ENCODE measurements at regions not wholly inside any gene's neighbourhood (a gene's known extent, or its start where the extent isn't known, plus 50 kb on each side); places are given as distances from the start of the nearest gene placed in this dataset.

GRCh38 chr7:33697616-33698015 lies 207.7 kb upstream of the BMPER start:
- H3K4me3 ChIP-seq (ENCODE audit: low read depth in 1 of 3, low read length in 3 of 3) = peak overlapping the region in 1 of 3 donors; percentile 17
- WGBS, 3 donors = 7 to 54% (median 36%) methylated on average over 3 of the region's 3 CpGs
- H3K36me3 ChIP-seq (ENCODE audit: control insufficient read depth in 3 of 3, insufficient read depth in 2 of 3, low read depth in 1 of 3, low read length in 3 of 3) = no peaks in the 10 kb centered on the region
- H3K4me1 ChIP-seq (ENCODE audit: control insufficient read depth in 3 of 3, insufficient read depth in 2 of 3, low read depth in 1 of 3, low read length in 2 of 3) = peaks cover 0 to 35% (median 9%) of the 10 kb centered on the region in 3 donors
- DNase-seq (peak; percentile 50 to 68), FAIRE-seq (no peak)
- H3K27me3 ChIP-seq (ENCODE audit: control insufficient read depth in 3 of 3, insufficient read depth in 3 of 3, low read length in 3 of 3) = no peaks in the 10 kb centered on the region
- peaks cover 0 to 22% of the 10 kb centered on the region in 2 donors for H3K9me3 ChIP-seq (ENCODE audit: control insufficient read depth in 2 of 2, insufficient read depth in 1 of 2, low read depth in 1 of 2, low read length in 1 of 2)
- peak overlapping the region; percentile 58 to 88 (median 73) for H3K27ac ChIP-seq (ENCODE audit: low read depth in 1 of 3, low read length in 2 of 3)

- FAIRE-seq (no peak), DNase-seq (peak; percentile 66 to 70)
- Histone ChIP-seq H3K4me3 (ENCODE audit: low read depth in 1 of 3, low read length in 3 of 3) (no peak overlapping the region), H3K27ac (ENCODE audit: low read depth in 1 of 3, low read length in 2 of 3) (peak overlapping the region; percentile 68 to 88 (median 73)), H3K4me1 (ENCODE audit: control insufficient read depth in 3 of 3, insufficient read depth in 2 of 3, low read depth in 1 of 3, low read length in 2 of 3) (peaks cover 0 to 35% (median 9%) of the 10 kb centered on the region in 3 donors), H3K36me3 (ENCODE audit: control insufficient read depth in 3 of 3, insufficient read depth in 2 of 3, low read depth in 1 of 3, low read length in 3 of 3) (no peaks in the 10 kb centered on the region), H3K27me3 (ENCODE audit: control insufficient read depth in 3 of 3, insufficient read depth in 3 of 3, low read length in 3 of 3) (no peaks in the 10 kb centered on the region), H3K9me3 (ENCODE audit: control insufficient read depth in 2 of 2, insufficient read depth in 1 of 2, low read depth in 1 of 2, low read length in 1 of 2) (peaks cover 0 to 22% of the 10 kb centered on the region in 2 donors)
- 16 to 66% (median 44%) methylated on average over 7 of the region's 7 CpGs for WGBS, 3 donors
Measured at GRCh38 chr7:33698041-33698440, 207.3 kb upstream of the BMPER start.

GRCh38 chr7:33698692-33699128 lies 206.6 kb upstream of the BMPER start:
- Histone ChIP-seq H3K27ac (ENCODE audit: low read depth in 1 of 3, low read length in 2 of 3) (peak overlapping the region; percentile 68 to 88 (median 73)), H3K36me3 (ENCODE audit: control insufficient read depth in 3 of 3, insufficient read depth in 2 of 3, low read depth in 1 of 3, low read length in 3 of 3) (no peaks in the 10 kb centered on the region), H3K9me3 (ENCODE audit: control insufficient read depth in 2 of 2, insufficient read depth in 1 of 2, low read depth in 1 of 2, low read length in 1 of 2) (peaks cover 0 to 22% of the 10 kb centered on the region in 2 donors), H3K4me3 (ENCODE audit: low read depth in 1 of 3, low read length in 3 of 3) (no peak overlapping the region), H3K27me3 (ENCODE audit: control insufficient read depth in 3 of 3, insufficient read depth in 3 of 3, low read length in 3 of 3) (no peaks in the 10 kb centered on the region), H3K4me1 (ENCODE audit: control insufficient read depth in 3 of 3, insufficient read depth in 2 of 3, low read depth in 1 of 3, low read length in 2 of 3) (peaks cover 0 to 35% (median 9%) of the 10 kb centered on the region in 3 donors)
- DNase-seq (peak; percentile 60 to 82), FAIRE-seq (no peak)
- 15 to 57% (median 27%) methylated on average over 6 of the region's 6 CpGs for WGBS, 3 donors

GRCh38 chr7:33700001-33700899 lies 205.1 kb upstream of the BMPER start:
- Histone ChIP-seq H3K27ac (ENCODE audit: low read depth in 1 of 3, low read length in 2 of 3) (peak overlapping the region; percentile 19 to 88 (median 43)), H3K27me3 (ENCODE audit: control insufficient read depth in 3 of 3, insufficient read depth in 3 of 3, low read length in 3 of 3) (no peaks in the 10 kb centered on the region), H3K36me3 (ENCODE audit: control insufficient read depth in 3 of 3, insufficient read depth in 2 of 3, low read depth in 1 of 3, low read length in 3 of 3) (no peaks in the 10 kb centered on the region), H3K9me3 (ENCODE audit: control insufficient read depth in 2 of 2, insufficient read depth in 1 of 2, low read depth in 1 of 2, low read length in 1 of 2) (peaks cover 0 to 22% of the 10 kb centered on the region in 2 donors), H3K4me3 (ENCODE audit: low read depth in 1 of 3, low read length in 3 of 3) (no peak overlapping the region), H3K4me1 (ENCODE audit: control insufficient read depth in 3 of 3, insufficient read depth in 2 of 3, low read depth in 1 of 3, low read length in 2 of 3) (peaks cover 0 to 35% (median 9%) of the 10 kb centered on the region in 3 donors)
- DNase-seq (peak; percentile 79 to 82), FAIRE-seq (no peak)
- 36 to 64% (median 54%) methylated on average over 11 of the region's 11 CpGs for WGBS, 3 donors

- no peaks in the 10 kb centered on the region for H3K36me3 ChIP-seq (ENCODE audit: control insufficient read depth in 3 of 3, insufficient read depth in 2 of 3, low read depth in 1 of 3, low read length in 3 of 3)
- H3K27ac ChIP-seq (ENCODE audit: low read depth in 1 of 3, low read length in 2 of 3) = peak overlapping the region in 1 of 3 donors; percentile 88
- peaks cover 0 to 22% of the 10 kb centered on the region in 2 donors for H3K9me3 ChIP-seq (ENCODE audit: control insufficient read depth in 2 of 2, insufficient read depth in 1 of 2, low read depth in 1 of 2, low read length in 1 of 2)
- 77 to 92% (median 89%) methylated on average over 7 of the region's 7 CpGs for WGBS, 3 donors
- peaks cover 0 to 41% (median 9%) of the 10 kb centered on the region in 3 donors for H3K4me1 ChIP-seq (ENCODE audit: control insufficient read depth in 3 of 3, insufficient read depth in 2 of 3, low read depth in 1 of 3, low read length in 2 of 3)
- FAIRE-seq (no peak), DNase-seq (no peak)
- no peak overlapping the region for H3K4me3 ChIP-seq (ENCODE audit: low read depth in 1 of 3, low read length in 3 of 3)
- H3K27me3 ChIP-seq (ENCODE audit: control insufficient read depth in 3 of 3, insufficient read depth in 3 of 3, low read length in 3 of 3) = no peaks in the 10 kb centered on the region
Measured at GRCh38 chr7:33701189-33701740, 204.1 kb upstream of the BMPER start.

- Histone ChIP-seq H3K9me3 (ENCODE audit: control insufficient read depth in 2 of 2, insufficient read depth in 1 of 2, low read depth in 1 of 2, low read length in 1 of 2) (peaks cover 0 to 22% of the 10 kb centered on the region in 2 donors), H3K36me3 (ENCODE audit: control insufficient read depth in 3 of 3, insufficient read depth in 2 of 3, low read depth in 1 of 3, low read length in 3 of 3) (no peaks in the 10 kb centered on the region), H3K4me3 (ENCODE audit: low read depth in 1 of 3, low read length in 3 of 3) (no peak overlapping the region), H3K27me3 (ENCODE audit: control insufficient read depth in 3 of 3, insufficient read depth in 3 of 3, low read length in 3 of 3) (no peaks in the 10 kb centered on the region), H3K27ac (ENCODE audit: low read depth in 1 of 3, low read length in 2 of 3) (no peak overlapping the region), H3K4me1 (ENCODE audit: control insufficient read depth in 3 of 3, insufficient read depth in 2 of 3, low read depth in 1 of 3, low read length in 2 of 3) (peaks cover 0 to 39% (median 9%) of the 10 kb centered on the region in 3 donors)
- DNase-seq (no peak), FAIRE-seq (no peak)
- 61 to 78% (median 74%) methylated on average over 2 of the region's 2 CpGs for whole genome bisulfite sequencing, 3 donors
Measured at GRCh38 chr7:33701927-33702326, 203.4 kb upstream of the BMPER start.

- no peaks in the 10 kb centered on the region for H3K27me3 ChIP-seq (ENCODE audit: control insufficient read depth in 3 of 3, insufficient read depth in 3 of 3, low read length in 3 of 3)
- no peak overlapping the region for H3K4me3 ChIP-seq (ENCODE audit: low read depth in 1 of 3, low read length in 3 of 3)
- peaks cover 0 to 22% of the 10 kb centered on the region in 2 donors for H3K9me3 ChIP-seq (ENCODE audit: control insufficient read depth in 2 of 2, insufficient read depth in 1 of 2, low read depth in 1 of 2, low read length in 1 of 2)
- H3K4me1 ChIP-seq (ENCODE audit: control insufficient read depth in 3 of 3, insufficient read depth in 2 of 3, low read depth in 1 of 3, low read length in 2 of 3) = peaks cover 1 to 35% (median 9%) of the 10 kb centered on the region in 3 donors
- 94 to 96% (median 95%) methylated on average over 3 of the region's 3 CpGs for WGBS, 3 donors
- DNase-seq (no peak), FAIRE-seq (no peak)
- no peaks in the 10 kb centered on the region for H3K36me3 ChIP-seq (ENCODE audit: control insufficient read depth in 3 of 3, insufficient read depth in 2 of 3, low read depth in 1 of 3, low read length in 3 of 3)
- no peak overlapping the region for H3K27ac ChIP-seq (ENCODE audit: low read depth in 1 of 3, low read length in 2 of 3)
Measured at GRCh38 chr7:33702514-33703054, 202.8 kb upstream of the BMPER start.

GRCh38 chr7:33705333-33705833 lies 200.0 kb upstream of the BMPER start:
- H3K9me3 ChIP-seq (ENCODE audit: control insufficient read depth in 2 of 2, insufficient read depth in 1 of 2, low read depth in 1 of 2, low read length in 1 of 2) = peaks cover 0 to 18% of the 10 kb centered on the region in 2 donors
- H3K4me3 ChIP-seq (ENCODE audit: low read depth in 1 of 3, low read length in 3 of 3) = no peak overlapping the region
- DNase-seq = no peak
- no peaks in the 10 kb centered on the region for H3K36me3 ChIP-seq (ENCODE audit: control insufficient read depth in 3 of 3, insufficient read depth in 2 of 3, low read depth in 1 of 3, low read length in 3 of 3)
- H3K27ac ChIP-seq (ENCODE audit: low read depth in 1 of 3, low read length in 2 of 3) = no peak overlapping the region
- H3K27me3 ChIP-seq (ENCODE audit: control insufficient read depth in 3 of 3, insufficient read depth in 3 of 3, low read length in 3 of 3) = no peaks in the 10 kb centered on the region
- H3K4me1 ChIP-seq (ENCODE audit: control insufficient read depth in 3 of 3, insufficient read depth in 2 of 3, low read depth in 1 of 3, low read length in 2 of 3) = peaks cover 3 to 12% (median 3%) of the 10 kb centered on the region in 3 donors
- FAIRE-seq = no peak
- 76 to 86% (median 80%) methylated on average over 5 of the region's 5 CpGs for WGBS, 3 donors
